HepG2 (cell line): ENCODE measurements at regions not wholly inside any gene's neighbourhood (a gene's known extent, or its start where the extent isn't known, plus 50 kb on each side); places are given as distances from the start of the nearest gene placed in this dataset.

Source experiments
- ATAC-seq: fragments of 200-7000 bp; cut with Tn5 transposase; 3 replicates; pipeline ENCODE4 v1.9.1; 2020; ENCODE audit warnings: mild to moderate bottlenecking, moderate library complexity
- BruUV-seq: library from RNA; stranded (reverse); fragments of 400-500 nt; replicated peaks from 2 replicates; lab custom pipeline; 2021; lab: Mats Ljungman, UMichigan
- CTCF ChIA-PET: fragments of 300-600 bp; formaldehyde crosslinking; extraction: SDS; loops from one replicate; lab custom pipeline; 2021; ENCODE audit warnings: low total read pairs, inconsistent platforms, low intra/inter-chr PET ratio; lab: Yijun Ruan, JAX
- POLR2A ChIA-PET: fragments of 350-600 bp; sonication (Branson Sonifier 250); formaldehyde crosslinking; loops from one replicate; lab custom pipeline; 2020; ENCODE audit warnings: antibody characterized with exemption, inconsistent platforms; lab: Yijun Ruan, JAX
- DNase-seq: peaks from one replicate; pipeline ENCODE4 v3.0.0-alpha.2; 2015; ENCODE audit warnings: low spot score
- FAIRE-seq: peaks from 3 replicates; lab custom pipeline; 2011; peaks lifted over from hg19 to GRCh38; lab: Jason Lieb, UNC
- H2AFZ ChIP-seq: one replicate; pipeline ENCODE4 v1.6.1; 2011; ENCODE audit warnings: low read length, inconsistent platforms
- H3K27ac ChIP-seq: fragments of 300-600 bp; 3 replicates; pipeline ENCODE4 v1.8.0; 2011; ENCODE audit warnings: mixed run types, mild to moderate bottlenecking, mixed read lengths, low read length, inconsistent platforms; ENCODE audit not compliant: insufficient read depth; ENCODE audit errors: extremely low read length
- H3K27me3 ChIP-seq, 2 experiments: fragments of 200-600 bp in 1 of 2; 2 replicates in 1 of 2; 3 replicates in 1 of 2; pipeline versions ENCODE4 v1.6.0 to v1.8.0; 2011; ENCODE audit warnings: low read length in 2 of 2, mild to moderate bottlenecking in 2 of 2, moderate library complexity in 2 of 2, inconsistent platforms in 1 of 2; ENCODE audit not compliant: insufficient read depth in 2 of 2, control insufficient read depth in 1 of 2
- H3K36me3 ChIP-seq, 2 experiments: fragments of 200-600 bp in 1 of 2; replicated peaks in 1 of 2; 2 replicates in 1 of 2; 3 replicates in 1 of 2; pipeline versions ENCODE4 v1.5.1 to v1.8.0; 2011; ENCODE audit warnings: low read length in 2 of 2, inconsistent platforms in 1 of 2; ENCODE audit not compliant: insufficient read depth in 2 of 2, control insufficient read depth in 1 of 2
- H3K4me1 ChIP-seq: 2 replicates; pipeline ENCODE4 v1.5.1; 2012; ENCODE audit warnings: low read length, inconsistent platforms; ENCODE audit not compliant: insufficient read depth
- H3K4me2 ChIP-seq: 2 replicates; pipeline ENCODE4 v1.6.0; 2011; ENCODE audit warnings: low read depth, low read length, inconsistent platforms
- H3K4me3 ChIP-seq, 3 experiments: fragments of 200-600 bp in 1 of 3; sonication (generic), shearing (Covaris generic) in 1 of 3; replicated peaks in 1 of 3; 2 replicates each; pipeline ENCODE4 v1.5.1; 2011 to 2016; ENCODE audit warnings: low read length in 3 of 3, inconsistent platforms in 2 of 3, low read depth in 2 of 3, mild to moderate bottlenecking in 2 of 3, control low read depth in 1 of 3, mixed read lengths in 1 of 3; ENCODE audit not compliant: insufficient read depth in 1 of 3
- H3K79me2 ChIP-seq: one replicate; pipeline ENCODE4 v1.6.1; 2011; ENCODE audit warnings: low read length, inconsistent platforms; ENCODE audit not compliant: insufficient read depth
- H3K9ac ChIP-seq: 2 replicates; pipeline ENCODE4 v1.6.0; 2011; ENCODE audit warnings: mild to moderate bottlenecking, low read depth, low read length, inconsistent platforms; ENCODE audit not compliant: insufficient read depth
- H3K9me3 ChIP-seq: 2 replicates; pipeline ENCODE4 v1.5.1; 2012; ENCODE audit warnings: mild to moderate bottlenecking, low read length
- H4K20me1 ChIP-seq: 2 replicates; pipeline ENCODE4 v1.6.0; 2011; ENCODE audit warnings: inconsistent platforms, mild to moderate bottlenecking, low read length, moderate library complexity; ENCODE audit not compliant: insufficient read depth
- ARID2 ChIP-seq: sonication (generic); formaldehyde crosslinking; IDR thresholded peaks from 2 replicates; pipeline ENCODE4 v1.8.1; 2022; ENCODE audit warnings: mild to moderate bottlenecking, missing genetic modification reagents, borderline replicate concordance
- CHD4 ChIP-seq: fragments of 200-600 bp; sonication (generic); IDR thresholded peaks from 2 replicates; pipeline ENCODE4 v1.7.0; 2017; ENCODE audit warnings: mild to moderate bottlenecking, low read length, borderline replicate concordance
- KDM2A ChIP-seq: sonication (generic); formaldehyde crosslinking; IDR thresholded peaks from 2 replicates; pipeline ENCODE4 v1.4.0; 2020; ENCODE audit warnings: low read depth, missing genetic modification reagents, borderline replicate concordance
- MAFF ChIP-seq: IDR thresholded peaks from 2 replicates; pipeline ENCODE4 v1.6.1; 2011; ENCODE audit warnings: low read depth, low read length, improper control_type of control experiment
- MAFK ChIP-seq, 2 experiments: IDR thresholded peaks in 1 of 2; conservative IDR thresholded peaks in 1 of 2; 2 replicates each; pipeline ENCODE4 v1.6.1; 2011; ENCODE audit warnings: improper control_type of control experiment in 2 of 2, low read length in 2 of 2
- PRMT3 ChIP-seq: sonication (generic); formaldehyde crosslinking; IDR thresholded peaks from 2 replicates; pipeline ENCODE4 v1.8.1; 2022; ENCODE audit warnings: low read depth, mild to moderate bottlenecking, moderate library complexity, missing genetic modification reagents, borderline replicate concordance
- SCMH1 ChIP-seq: sonication (generic); formaldehyde crosslinking; IDR thresholded peaks from 2 replicates; pipeline ENCODE4 v1.9.0; 2021; ENCODE audit warnings: missing genetic modification reagents, mild to moderate bottlenecking, borderline replicate concordance
- ZFYVE20 ChIP-seq: sonication (generic); formaldehyde crosslinking; IDR thresholded peaks from 2 replicates; pipeline ENCODE4 v1.8.0; 2023; ENCODE audit warnings: low read depth, mild to moderate bottlenecking, moderate library complexity, missing genetic modification reagents, borderline replicate concordance
- ZMYM4 ChIP-seq: sonication (generic); formaldehyde crosslinking; IDR thresholded peaks from 2 replicates; pipeline ENCODE4 v1.8.1; 2023; ENCODE audit warnings: mild to moderate bottlenecking, missing genetic modification reagents
- ZNF230 ChIP-seq: sonication (generic); formaldehyde crosslinking; IDR thresholded peaks from 2 replicates; pipeline ENCODE4 v1.4.0; 2020; ENCODE audit warnings: mild to moderate bottlenecking, missing genetic modification reagents
- ZNF432 ChIP-seq: sonication (generic); formaldehyde crosslinking; IDR thresholded peaks from 2 replicates; pipeline ENCODE4 v1.5.0; 2020; ENCODE audit warnings: missing genetic modification reagents, mild to moderate bottlenecking, borderline replicate concordance
- WGBS: methylation state at CpG from one replicate; pipeline ENCODE4 v1.1.6; 2017; ENCODE audit warnings: low lambda C conversion rate; 5-methylcytosine and 5-hydroxymethylcytosine counted together
- in situ Hi-C: cut with HindIII; loops from 2 replicates; pipeline ENCODE4 v1.10.0; 2017; ENCODE audit warnings: low pct_unique_long_range_greater_than_20kb; ENCODE audit not compliant: extremely low pct_ligation_motif_present
- intact Hi-C: fragments of 100-400 bp; cut with micrococcal nuclease; formaldehyde crosslinking; loops from one replicate; pipeline ENCODE4 v1.10.0; 2022; ENCODE audit not compliant: unreplicated experiment
- TF ChIP-seq, protein P1 (sequence below): IDR thresholded peaks from 2 replicates; pipeline ENCODE4 v1.6.1; 2016; ENCODE audit warnings: missing biosample characterization, missing genetic modification reagents, low read depth

DNA sequence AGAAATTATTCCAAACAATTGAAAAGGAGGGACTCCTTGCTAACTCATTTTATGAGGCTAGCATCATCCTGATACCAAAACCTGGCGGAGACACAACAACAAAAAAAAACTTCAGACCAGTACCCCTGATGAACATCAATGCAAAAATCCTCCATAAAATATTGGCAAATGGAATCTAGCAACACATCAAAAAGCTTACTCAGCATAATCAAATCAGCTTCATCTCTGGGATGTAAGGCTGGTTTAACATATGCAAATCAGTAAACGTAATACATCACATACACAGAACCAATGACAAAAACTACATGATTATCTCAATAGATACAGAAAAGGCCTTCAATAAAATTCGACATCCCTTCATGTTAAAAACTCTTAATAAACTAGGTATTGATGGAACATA is 440.1 kb downstream of the NUF2 start:
- CTCF ChIA-PET = no interaction called here
- TF ChIP-seq MAFF (peak; percentile 94), MAFK (conservative IDR thresholded peaks at IDR 0.05 in 1 of 2, IDR thresholded peaks at IDR 0.05 in 1 of 2; ENCODE audit: low read length in 2 of 2) (peak; percentile 87 to 96), SCMH1 (CRISPR knock-in tag) (no peak)
- TF ChIP-seq, all 625 proteins: peak for 2

DNA sequence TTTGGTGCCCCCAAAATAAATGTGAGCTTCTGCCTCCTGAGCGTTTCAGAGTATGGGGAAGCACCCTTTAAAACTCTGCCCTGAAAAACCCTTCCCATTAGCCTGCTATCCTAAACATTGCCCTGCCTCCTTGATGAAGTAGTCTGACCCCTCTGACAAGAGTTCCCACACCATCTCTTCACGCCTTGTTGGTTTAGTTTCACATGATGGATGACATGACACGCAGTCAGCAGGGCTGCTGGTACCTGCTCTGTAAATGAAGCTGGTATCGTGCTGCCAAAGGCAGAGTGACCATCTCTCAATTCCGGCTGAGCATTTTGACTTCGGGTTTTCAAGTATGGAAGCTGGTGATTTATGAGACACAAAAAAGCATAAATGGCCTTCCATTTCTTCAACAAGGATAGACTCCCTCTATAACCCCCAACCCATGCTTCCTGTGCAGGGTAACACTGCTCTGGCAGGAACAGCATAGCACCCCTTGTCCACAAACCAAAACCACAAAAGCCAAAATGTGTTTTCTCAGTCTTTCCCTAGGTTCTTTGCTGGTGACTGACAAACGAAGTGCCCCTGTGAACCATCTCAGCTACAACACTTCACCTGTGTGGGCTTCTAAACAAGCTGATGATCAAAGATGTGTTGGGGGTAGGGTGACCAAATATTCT is 444.6 kb downstream of the NUF2 start:
- Histone ChIP-seq H3K9ac (no peak overlapping the region), H3K4me2 (no peak overlapping the region), H3K36me3 (no peaks in the 10 kb centered on the region)
- no peak for DNase-seq
- in situ Hi-C loops (no loop called here), intact Hi-C loops (no loop called here)
- TF ChIP-seq ZNF230 (CRISPR knock-in tag) = no peak
- no peak for TF ChIP-seq CHD4
- TF ChIP-seq ZMYM4 = no peak
- TF ChIP-seq, protein P1, sequence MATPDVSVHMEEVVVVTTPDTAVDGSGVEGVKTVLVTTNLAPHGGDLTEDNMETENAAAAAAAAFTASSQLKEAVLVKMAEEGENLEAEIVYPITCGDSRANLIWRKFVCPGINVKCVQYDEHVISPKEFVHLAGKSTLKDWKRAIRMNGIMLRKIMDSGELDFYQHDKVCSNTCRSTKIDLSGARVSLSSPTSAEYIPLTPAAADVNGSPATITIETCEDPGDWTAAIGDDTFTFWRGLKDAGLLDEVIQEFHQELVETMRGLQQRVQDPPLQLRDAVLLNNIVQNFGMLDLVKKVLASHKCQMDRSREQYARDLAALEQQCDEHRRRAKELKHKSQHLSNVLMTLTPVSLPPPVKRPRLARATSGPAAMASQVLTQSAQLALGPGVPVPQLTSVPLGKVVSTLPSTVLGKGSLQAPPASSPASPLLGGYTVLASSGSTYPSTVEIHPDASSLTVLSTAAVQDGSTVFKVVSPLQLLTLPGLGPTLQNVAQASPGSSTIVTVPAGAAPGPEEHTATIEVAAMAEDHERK (CRISPR knock-in tag) = no peak
- no peak for TF ChIP-seq ARID2 (CRISPR knock-in tag)
- TF ChIP-seq PRMT3 (CRISPR knock-in tag) = no peak
- no peak for TF ChIP-seq ZFYVE20 (CRISPR knock-in tag)
- TF ChIP-seq KDM2A (CRISPR knock-in tag) = no peak
- TF ChIP-seq ZNF432 (CRISPR knock-in tag) = no peak
- TF ChIP-seq, all 625 proteins: peak for 0
- ATAC-seq (no peak), FAIRE-seq (no peak)
- Histone ChIP-seq H3K27ac (no peak overlapping the region), H3K27me3 (no peaks in the 10 kb centered on the region), H3K9me3 (peaks cover 90% of the 10 kb centered on the region), H3K4me3 (no peak overlapping the region), H3K79me2 (no peaks in the 10 kb centered on the region), H4K20me1 (no peaks in the 10 kb centered on the region), H3K4me1 (no peaks in the 10 kb centered on the region), H2AFZ (no peak overlapping the region)
- 10% methylated on average over 7 of the region's 7 CpGs for WGBS
- CTCF ChIA-PET = no interaction called here
- POLR2A ChIA-PET = no interaction called here
- no TSS peak for BruUV-seq

More for the DNA sequence above, 440.1 kb downstream of the NUF2 start:
- Histone ChIP-seq H3K4me1 (no peaks in the 10 kb centered on the region), H3K9ac (no peak overlapping the region), H3K4me3 (no peak overlapping the region), H3K79me2 (no peaks in the 10 kb centered on the region), H3K4me2 (no peak overlapping the region), H4K20me1 (no peaks in the 10 kb centered on the region), H2AFZ (no peak overlapping the region), H3K27me3 (no peaks in the 10 kb centered on the region), H3K36me3 (no peaks in the 10 kb centered on the region), H3K27ac (no peak overlapping the region), H3K9me3 (peaks cover 84% of the 10 kb centered on the region)
- no TSS peak for BruUV-seq
- POLR2A ChIA-PET = no interaction called here
- 3% methylated on average over 3 of the region's 3 CpGs for WGBS
- ATAC-seq (no peak), DNase-seq (no peak), FAIRE-seq (no peak)
- in situ Hi-C loops (no loop called here), intact Hi-C loops (no loop called here)
